ENCODE measurements at regions not wholly inside any gene's neighbourhood (a gene's known extent, or its start where the extent isn't known, plus 50 kb on each side); places are given as distances from the start of the nearest gene placed in this dataset.

- TF ChIP-seq POLR2A (IDR thresholded peaks at IDR 0.05) (no peak), CTCF (IDR thresholded peaks at IDR 0.05) (no peak), POLR2AphosphoS5 (IDR thresholded peaks at IDR 0.05) (no peak)
These were observed 69.5 kb downstream of the TMEM30B start for GRCh38 chr14:61211476-61212255.

Measured in upper lobe of left lung (tissue), 4 donors.